ENCODE measurements at regions not wholly inside any gene's neighbourhood (a gene's known extent, or its start where the extent isn't known, plus 50 kb on each side); places are given as distances from the start of the nearest gene placed in this dataset.
"Not testable (repeated sequence)": the region's sequence is repeated elsewhere in the genome, so short reads cannot be mapped to it uniquely, and the experiment has no call there.

GRCh38 chr13:48851707-48852106 is 124.0 kb upstream of the FNDC3A start:
- DNase-seq: no peak

GRCh38 chr13:48852911-48853727 is 122.6 kb upstream of the FNDC3A start:
- DNase-seq: no peak

DNA sequence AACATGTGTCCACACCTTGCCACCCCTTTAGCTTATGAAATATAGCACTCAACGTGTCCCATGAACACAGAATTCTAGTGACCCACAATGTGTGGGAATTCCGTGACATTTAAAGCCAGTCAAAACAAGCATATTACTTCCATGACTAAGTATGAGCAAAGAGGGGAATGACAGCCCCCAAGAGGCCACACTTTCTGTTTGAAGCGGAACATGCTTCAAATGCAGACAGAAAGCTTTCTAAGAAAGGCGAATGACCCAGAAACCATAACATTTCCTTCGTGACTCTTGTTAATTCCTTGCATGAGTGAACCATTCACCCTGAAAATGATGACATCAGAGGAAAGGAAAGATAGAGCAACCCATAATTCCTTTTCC is 122.0 kb upstream of the FNDC3A start:
- no peak for DNase-seq

DNA sequence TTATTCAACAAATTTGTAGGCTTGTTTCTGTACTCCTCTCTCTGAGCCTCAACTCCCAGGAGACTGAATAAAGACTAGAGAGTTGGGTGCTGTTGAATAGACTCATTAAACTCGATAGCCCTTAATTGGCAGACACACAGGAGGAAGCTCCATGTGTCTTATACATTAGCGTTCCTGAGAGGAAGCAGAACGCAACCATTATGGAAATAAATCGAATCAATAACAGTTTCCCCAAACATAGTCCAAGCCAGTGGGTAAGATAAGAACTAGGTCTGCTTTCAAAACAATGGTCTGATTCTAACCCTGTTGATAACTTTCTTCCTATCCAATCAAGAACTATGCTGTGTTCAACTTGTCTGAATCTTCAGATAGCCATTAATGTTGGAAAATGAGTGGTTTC is 118.1 kb upstream of the FNDC3A start:
- no peak for DNase-seq

GRCh38 chr13:48858122-48858902 is 117.4 kb upstream of the FNDC3A start:
- DNase-seq: no peak

DNA sequence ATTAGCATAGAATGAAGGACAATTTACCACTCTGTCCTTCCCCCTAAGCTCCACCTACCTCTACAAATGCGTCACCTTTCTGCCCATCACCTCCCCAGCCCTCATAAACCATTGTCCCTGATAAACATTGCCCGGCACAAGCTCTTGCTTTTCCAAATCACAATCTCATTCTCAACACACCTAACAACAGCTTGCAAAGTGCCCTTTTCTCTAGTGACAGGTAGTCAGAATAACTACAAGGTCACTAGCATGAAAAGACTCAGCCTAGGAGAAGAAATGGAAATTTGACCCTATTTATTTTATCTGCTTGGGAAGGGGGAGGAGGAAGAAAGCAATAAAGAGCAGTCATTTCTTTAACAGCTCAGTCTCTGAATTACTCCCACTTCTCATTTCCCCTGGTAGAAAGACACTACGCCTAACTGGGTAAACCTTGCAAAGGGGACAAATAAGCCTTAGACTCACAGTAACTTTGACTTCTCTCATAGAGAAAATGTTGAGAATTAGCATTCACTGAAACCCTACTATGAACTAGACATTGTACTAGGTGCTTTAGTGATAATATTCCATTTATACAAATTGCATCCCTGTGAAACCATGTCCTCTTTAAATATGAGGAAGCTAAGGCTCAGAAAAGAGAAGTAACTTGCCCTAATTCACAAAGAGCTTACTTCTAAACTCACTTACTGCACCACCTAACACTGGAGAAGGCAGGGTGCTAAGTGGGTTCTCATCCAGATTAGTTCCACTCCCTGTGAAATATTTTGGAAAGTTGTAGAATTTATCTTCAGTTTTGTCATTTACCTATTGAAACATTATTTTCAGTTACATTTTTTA is 116.2 kb upstream of the FNDC3A start:
- DNase-seq: no peak

GRCh38 chr13:48860364-48860763 is 115.3 kb upstream of the FNDC3A start:
- DNase-seq: no peak

GRCh38 chr13:48862572-48862971 is 113.1 kb upstream of the FNDC3A start:
- DNase-seq: no peak

- no peak for DNase-seq
Measured at GRCh38 chr13:48864100-48864499, 111.6 kb upstream of the FNDC3A start.

DNA sequence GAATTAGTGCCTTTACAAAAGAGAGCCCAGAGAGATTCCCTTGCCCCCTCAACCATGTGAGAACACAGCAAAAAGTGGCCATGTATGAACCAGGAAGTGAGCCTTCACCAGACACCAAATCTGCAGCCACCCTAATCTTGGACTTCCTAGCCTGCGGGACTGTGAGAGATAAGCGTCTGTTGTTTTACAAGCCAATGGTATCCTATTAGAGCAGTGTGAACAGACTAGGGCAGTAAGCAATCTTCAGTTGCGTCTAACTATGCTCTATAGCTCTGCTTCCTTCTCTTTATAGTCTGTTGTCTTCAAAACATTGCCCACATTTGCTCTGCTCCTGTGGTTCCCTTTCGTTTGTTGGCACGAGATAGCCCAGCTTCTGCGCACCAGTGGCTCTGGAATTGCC is 109.5 kb upstream of the FNDC3A start:
- DNase-seq: no peak

- no peak for DNase-seq
Measured at GRCh38 chr13:48873081-48873480, 102.6 kb upstream of the FNDC3A start.

DNA sequence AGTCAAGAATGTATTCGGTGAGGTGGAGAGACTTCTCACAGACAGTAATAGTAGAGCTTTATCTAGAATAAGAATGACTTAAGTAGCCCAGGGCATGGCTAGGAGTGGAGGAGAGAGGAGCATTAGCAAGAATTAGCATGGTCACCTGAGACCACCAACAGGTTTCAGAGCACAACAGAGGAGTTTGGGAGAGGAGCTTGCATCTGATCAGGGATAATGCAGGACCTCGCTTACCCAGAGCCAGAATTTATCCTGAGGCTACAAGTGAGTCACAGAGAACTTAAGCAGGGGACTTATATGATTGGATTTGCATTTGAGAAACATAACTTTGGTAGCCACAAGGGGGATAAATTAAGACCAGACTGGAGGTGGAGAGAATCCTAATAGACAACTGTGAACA is 102.1 kb upstream of the FNDC3A start:
- DNase-seq: no peak

DNA sequence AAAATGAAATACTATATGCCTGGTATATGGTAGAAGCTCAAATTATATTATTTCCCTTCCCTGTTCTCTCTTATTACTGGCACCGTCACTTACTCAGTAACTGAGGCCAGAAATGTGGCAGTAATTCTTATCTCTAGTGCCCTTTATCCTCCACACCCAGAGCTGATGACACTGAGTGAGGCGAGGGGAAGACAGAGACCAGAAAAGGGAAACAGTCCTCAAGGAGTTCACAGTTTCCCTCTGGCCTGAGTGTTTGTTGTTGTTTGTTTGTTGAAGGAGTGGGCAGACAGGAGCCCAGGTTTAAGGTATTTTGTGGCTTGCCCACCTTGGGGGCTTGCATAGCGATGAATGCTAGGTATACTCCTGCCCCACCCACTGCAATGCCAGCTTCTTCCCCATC is 101.5 kb upstream of the FNDC3A start:
- no peak for DNase-seq

DNA sequence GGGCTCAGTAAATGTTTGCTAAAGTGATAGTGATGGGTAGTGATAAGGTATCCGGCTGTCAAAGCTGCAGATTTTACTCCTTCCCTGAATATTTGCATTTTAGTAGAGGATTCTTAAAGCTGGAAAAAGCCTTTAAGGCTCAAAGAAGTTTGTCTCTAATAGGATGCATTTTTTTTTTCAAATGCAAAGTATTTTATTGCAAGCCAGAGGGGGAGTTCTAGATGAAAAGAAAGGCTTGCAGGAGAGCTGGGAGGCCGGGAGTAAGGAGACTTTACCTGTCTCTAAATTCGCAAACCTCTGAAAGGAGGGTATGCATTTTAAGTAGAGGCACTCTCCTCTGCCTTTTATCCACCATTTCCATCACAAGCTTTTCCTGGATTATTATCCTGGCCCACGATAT is 100.7 kb upstream of the FNDC3A start:
- no peak for DNase-seq

DNA sequence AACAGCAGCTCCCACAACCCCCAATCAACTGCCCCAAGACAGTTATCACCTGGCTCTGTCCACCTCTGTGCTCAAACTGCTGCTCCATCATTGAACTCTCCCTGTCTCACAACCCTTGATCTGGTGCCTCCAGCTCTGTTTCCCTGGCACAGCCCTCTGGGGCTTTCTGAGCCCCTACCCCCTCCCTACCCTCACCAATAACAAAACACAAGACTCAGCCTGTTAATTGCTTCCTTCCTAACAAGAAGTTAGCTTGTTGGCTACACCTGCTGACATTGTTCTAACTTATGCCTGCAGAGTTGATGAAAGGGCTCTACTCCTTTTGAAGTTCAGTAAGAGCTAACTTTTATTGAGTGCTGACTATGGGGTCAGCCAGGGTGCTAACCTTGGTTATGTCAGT is 99.4 kb upstream of the FNDC3A start:
- DNase-seq: no peak

DNA sequence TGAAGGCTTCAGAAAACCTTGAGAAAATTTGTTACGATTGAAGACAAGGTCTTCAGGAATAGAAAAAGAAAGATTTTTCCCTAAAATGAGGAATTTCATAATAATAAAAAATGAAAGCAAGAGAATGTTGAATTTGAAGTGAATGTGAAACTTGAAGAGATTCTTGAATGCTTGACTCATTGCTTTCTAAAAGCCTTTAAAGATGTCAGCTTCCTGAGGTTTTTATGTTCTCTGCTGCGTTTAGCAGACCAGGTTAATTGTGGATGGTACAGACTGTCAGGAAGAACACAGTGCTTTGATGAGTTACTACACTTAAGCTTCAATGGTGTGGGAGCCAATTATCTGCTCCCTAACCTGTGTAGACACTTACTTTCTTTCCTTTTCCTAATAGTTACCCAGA is 96.3 kb upstream of the FNDC3A start:
- DNase-seq: no peak

DNA sequence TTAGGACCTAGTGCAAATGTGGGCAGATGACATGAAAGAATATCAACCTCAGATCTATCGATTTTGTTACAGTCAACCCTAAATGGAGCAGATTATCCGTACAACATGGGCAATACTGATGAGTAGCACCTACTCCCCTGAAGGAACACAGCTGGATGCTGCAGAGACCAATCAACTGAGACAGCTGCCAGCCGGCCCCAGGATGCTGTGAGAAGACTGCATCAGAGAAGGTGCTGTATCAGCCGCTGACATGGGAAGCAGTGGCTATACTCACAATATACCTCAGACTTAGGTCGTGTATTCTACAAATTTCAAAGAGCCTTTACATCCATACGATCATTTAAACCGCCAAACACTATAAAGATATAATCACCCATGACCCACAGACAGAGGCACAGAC is 95.9 kb upstream of the FNDC3A start:
- no peak for DNase-seq

- DNase-seq: not testable (repeated sequence)
Measured at GRCh38 chr13:48883786-48884185, 91.9 kb upstream of the FNDC3A start.

DNA sequence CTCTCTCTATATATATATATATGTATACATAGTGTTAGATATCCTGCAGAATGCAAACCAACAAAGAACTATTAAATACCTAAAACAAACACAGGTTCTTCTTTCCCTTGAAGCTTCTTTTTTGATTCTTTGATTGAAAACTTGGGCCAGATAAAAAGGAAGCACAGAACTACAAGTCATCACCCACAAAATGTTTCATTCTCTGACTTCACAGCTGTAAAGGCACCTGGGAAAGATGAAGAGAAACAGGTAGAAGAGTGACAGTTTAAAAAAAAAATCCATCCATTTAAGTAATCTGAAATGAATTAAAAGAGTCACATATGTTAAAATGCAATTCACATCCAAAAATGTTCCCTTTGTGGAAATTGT is 90.7 kb upstream of the FNDC3A start:
- DNase-seq: no peak

- no peak for DNase-seq
Measured at GRCh38 chr13:48888613-48889012, 87.1 kb upstream of the FNDC3A start.

DNA sequence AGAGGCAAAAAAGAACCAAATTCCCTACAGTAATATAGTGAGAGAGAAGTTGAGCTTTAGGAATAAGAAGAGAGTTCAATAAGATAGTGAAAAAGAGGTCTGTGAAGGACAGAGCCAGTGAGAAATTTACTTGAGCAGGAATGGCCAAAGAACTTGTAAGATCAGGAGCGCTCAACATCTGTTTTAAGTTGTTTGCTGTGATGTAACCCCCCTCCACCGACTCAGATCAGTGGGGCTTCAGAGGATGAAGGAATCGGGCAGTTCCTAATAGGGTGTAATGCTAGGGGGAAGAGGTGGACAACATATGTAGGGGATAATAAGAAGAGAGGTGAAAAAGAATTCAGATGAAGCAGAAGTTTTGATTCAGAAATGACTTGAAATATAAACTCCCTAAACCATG is 85.3 kb upstream of the FNDC3A start:
- DNase-seq: no peak

- DNase-seq: no peak
Measured at GRCh38 chr13:48891586-48891985, 84.1 kb upstream of the FNDC3A start.

DNA sequence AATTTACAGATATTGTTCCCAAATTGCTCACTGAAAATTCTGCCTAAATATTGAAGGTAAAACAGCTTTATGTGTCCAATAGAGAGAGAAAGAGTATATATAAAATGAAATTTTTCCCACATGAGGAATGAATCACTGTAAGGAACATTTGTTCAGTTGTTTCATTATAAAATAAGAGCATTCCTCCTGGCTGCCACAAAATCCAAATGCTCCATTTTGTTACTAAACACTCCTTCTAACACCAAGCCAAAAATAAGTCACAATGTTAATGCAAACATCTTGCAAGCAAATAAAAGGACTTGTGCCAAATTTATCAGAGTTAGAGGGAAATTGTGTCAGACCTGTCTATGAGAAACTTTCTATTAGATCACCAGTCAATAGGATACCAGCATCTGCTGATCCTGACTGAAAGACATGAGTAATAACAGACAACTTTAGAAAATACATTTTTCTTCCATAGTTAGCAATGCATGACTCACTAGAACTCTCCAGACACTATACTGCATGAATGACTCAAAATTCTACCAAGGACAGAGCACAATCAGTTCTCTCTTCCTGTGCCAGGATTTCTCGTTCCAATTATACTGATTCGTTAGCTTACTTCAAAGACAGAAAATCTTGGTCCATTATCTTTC is 83.5 kb upstream of the FNDC3A start:
- DNase-seq: no peak
